ENCODE measurements at regions not wholly inside any gene's neighbourhood (a gene's known extent, or its start where the extent isn't known, plus 50 kb on each side); places are given as distances from the start of the nearest gene placed in this dataset.
A peak's percentile ranks its signal among the peaks of the same experiment; 100 is the strongest.

DNA sequence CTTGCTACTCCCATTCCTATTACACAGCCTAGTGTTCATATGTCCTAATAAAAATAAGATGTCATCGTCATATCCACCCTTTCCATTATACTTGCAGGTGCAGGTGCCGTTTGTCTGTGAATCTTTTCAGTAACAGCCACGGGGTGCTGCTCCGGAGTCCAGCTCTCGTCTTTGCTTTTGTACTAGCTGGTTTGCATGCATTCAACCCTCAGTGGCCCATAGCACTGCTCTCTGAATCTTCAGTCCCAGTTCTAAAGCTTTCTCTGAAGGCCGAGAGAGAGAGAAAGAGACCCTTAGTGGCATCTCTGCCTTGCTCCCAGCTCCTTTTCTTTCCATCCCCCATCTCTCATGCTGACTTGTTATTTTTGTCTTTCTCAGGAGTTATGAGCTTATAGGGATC lies 468.5 kb downstream of the TMEM232 start:
- TF ChIP-seq CTCF (IDR thresholded peaks at IDR 0.05; ENCODE audit: low read depth, low read length): no peak
- Histone ChIP-seq H3K9me3 (ENCODE audit: severe bottlenecking) (no peaks in the 10 kb centered on the region), H3K4me3 (ENCODE audit: low read depth, low read length) (peak overlapping the region; percentile 7; the same call in 1 of the 2 replicates)

DNA sequence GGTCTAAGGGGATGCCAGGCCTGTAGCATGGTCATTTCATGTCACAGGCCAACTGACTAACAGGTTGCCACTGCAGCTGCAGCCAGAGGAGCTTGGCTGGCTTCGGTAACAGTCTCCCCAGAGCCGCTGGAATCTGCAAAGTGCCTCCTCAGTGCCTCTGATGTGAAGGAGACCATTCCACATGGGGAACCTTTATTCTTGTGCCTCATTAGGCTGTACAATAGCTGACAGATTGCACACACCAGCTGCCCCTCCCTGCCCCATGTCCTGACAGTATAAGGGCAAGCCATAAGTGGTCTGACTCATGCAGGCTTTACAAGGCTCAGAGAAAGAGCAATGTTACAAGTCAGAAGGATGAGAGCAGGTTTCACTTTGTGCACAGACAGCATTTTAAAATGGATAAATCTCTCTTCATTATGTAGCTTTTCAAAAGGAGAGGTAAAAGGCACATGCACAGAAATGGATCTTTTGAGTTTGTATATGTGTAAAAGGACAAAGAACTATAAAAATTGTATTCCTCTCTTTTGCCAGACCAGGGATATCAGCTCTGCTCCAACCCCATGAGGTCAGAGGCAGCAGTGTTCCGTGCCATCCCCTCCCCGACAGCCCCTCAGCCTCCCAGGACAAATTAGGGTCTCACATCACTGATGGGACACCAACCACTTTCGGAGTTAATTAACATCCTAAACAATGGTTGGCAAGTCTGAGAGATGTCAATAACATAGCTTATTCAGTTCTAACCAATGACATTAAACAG lies 467.8 kb downstream of the TMEM232 start:
- Histone ChIP-seq H3K36me3 (no peaks in the 10 kb centered on the region), H3K9me3 (ENCODE audit: severe bottlenecking) (no peaks in the 10 kb centered on the region), H3K4me3 (ENCODE audit: low read depth, low read length) (peak overlapping the region; percentile 7; the same call in 1 of the 2 replicates), H3K27ac (peak overlapping the region; percentile 83), H3K27me3 (ENCODE audit: insufficient read depth, low read depth, severe bottlenecking) (no peaks in the 10 kb centered on the region)
- DNase-seq: peak; percentile 87
- TF ChIP-seq CTCF (IDR thresholded peaks at IDR 0.05; ENCODE audit: low read depth, low read length): no peak

More for the DNA sequence above, 468.5 kb downstream of the TMEM232 start:
- Histone ChIP-seq H3K36me3 (no peaks in the 10 kb centered on the region), H3K27ac (peak overlapping the region; percentile 83), H3K27me3 (ENCODE audit: insufficient read depth, low read depth, severe bottlenecking) (no peaks in the 10 kb centered on the region)
- DNase-seq: peak; percentile 6

DNA sequence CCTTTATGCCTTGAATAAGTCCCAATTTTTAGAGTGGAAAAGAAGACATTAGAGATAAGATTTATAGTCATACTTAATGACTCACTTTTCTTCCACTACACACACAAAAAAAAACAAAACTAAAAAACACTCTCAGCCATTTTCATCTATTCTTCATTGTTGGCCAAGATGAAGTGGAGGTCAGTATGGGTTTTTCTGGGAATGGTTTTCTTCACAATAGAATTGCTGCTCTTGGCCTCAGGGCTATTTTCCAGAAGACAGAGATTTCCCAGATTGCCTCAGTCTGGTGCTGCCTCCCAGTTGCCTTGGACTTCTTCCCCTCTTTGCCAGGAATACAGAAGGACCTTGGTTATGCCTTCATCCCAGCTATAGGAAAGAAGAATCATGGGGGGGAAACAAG lies 463.7 kb downstream of the TMEM232 start:
- Histone ChIP-seq H3K27ac (no peak overlapping the region), H3K36me3 (no peaks in the 10 kb centered on the region), H3K4me3 (ENCODE audit: low read depth, low read length) (no peak overlapping the region), H3K27me3 (ENCODE audit: insufficient read depth, low read depth, severe bottlenecking) (no peaks in the 10 kb centered on the region), H3K9me3 (ENCODE audit: severe bottlenecking) (no peaks in the 10 kb centered on the region)
- TF ChIP-seq CTCF (IDR thresholded peaks at IDR 0.05; ENCODE audit: low read depth, low read length): no peak
- DNase-seq: no peak

DNA sequence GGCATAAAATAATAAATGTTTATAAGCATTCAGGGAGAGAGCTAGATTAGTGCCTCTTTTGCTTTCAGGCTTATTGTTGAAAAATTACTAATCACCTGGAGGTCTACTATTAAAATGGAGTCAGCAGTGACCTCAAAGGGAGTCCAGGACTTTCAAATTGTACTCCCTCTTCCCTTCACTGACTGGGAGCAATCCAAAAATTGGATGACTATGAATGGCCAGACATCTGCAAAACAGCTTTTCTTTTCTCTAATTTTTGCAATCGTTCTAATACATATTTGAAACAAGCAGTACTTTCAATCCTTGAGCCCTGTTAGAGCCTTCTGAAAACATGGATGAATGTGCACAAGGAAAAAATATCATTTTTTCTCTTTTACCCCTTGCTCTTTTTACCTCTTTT lies 461.8 kb downstream of the TMEM232 start:
- no peak for TF ChIP-seq CTCF (IDR thresholded peaks at IDR 0.05; ENCODE audit: low read depth, low read length)
- Histone ChIP-seq H3K36me3 (no peaks in the 10 kb centered on the region), H3K27ac (no peak overlapping the region), H3K27me3 (ENCODE audit: insufficient read depth, low read depth, severe bottlenecking) (no peaks in the 10 kb centered on the region), H3K4me3 (ENCODE audit: low read depth, low read length) (no peak overlapping the region), H3K9me3 (ENCODE audit: severe bottlenecking) (no peaks in the 10 kb centered on the region)
- DNase-seq: no peak

DNA sequence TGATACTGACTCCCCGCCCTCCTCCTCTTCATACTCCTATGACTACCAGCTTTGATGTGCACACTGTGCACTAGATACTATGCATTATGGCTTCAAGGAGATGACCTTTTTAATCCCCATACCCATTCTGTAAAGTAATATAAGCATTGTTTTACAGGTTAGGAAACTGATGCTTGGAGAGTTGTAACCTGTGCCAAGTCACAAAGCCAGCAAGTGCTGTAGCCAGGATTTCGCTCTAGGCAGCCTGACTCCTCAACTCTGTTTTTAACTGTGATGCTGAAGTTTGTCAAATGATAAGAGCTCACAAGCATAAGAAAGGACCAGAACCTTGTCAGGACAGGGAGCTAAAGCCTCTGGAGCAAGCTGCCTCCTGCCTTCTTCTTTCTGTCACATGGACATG lies 461.3 kb downstream of the TMEM232 start:
- no peak overlapping the region for H3K27ac ChIP-seq
- no peak for TF ChIP-seq CTCF (IDR thresholded peaks at IDR 0.05; ENCODE audit: low read depth, low read length)
- no peaks in the 10 kb centered on the region for H3K9me3 ChIP-seq (ENCODE audit: severe bottlenecking)
- no peak overlapping the region for H3K4me3 ChIP-seq (ENCODE audit: low read depth, low read length)
- H3K36me3 ChIP-seq: no peaks in the 10 kb centered on the region
- no peaks in the 10 kb centered on the region for H3K27me3 ChIP-seq (ENCODE audit: insufficient read depth, low read depth, severe bottlenecking)
- DNase-seq: no peak

GRCh38 chr5:110267714-110268113 lies 458.8 kb downstream of the TMEM232 start:
- Histone ChIP-seq H3K4me3 (ENCODE audit: low read depth, low read length) (no peak overlapping the region), H3K27ac (no peak overlapping the region), H3K27me3 (ENCODE audit: insufficient read depth, low read depth, severe bottlenecking) (no peaks in the 10 kb centered on the region), H3K36me3 (no peaks in the 10 kb centered on the region), H3K9me3 (ENCODE audit: severe bottlenecking) (no peaks in the 10 kb centered on the region)
- TF ChIP-seq CTCF (IDR thresholded peaks at IDR 0.05; ENCODE audit: low read depth, low read length): no peak
- no peak for DNase-seq
